Sigmoid colon (tissue), 6 donors: ENCODE measurements at regions not wholly inside any gene's neighbourhood (a gene's known extent, or its start where the extent isn't known, plus 50 kb on each side); places are given as distances from the start of the nearest gene placed in this dataset.

Source experiments
- DNase-seq: peaks from one replicate; pipeline ENCODE4 v3.0.0-alpha.2; 2019
- H3K27ac ChIP-seq, 4 donors: fragments of 200-600 bp; sonication (generic); one replicate each; pipeline ENCODE4 v1.5.1; 2016 to 2019; ENCODE audit warnings: mild to moderate bottlenecking in 1 of 4
- H3K27me3 ChIP-seq, 3 donors: fragments of 200-600 bp; sonication (generic); one replicate each; pipeline ENCODE4 v1.5.1; 2019; ENCODE audit warnings: mild to moderate bottlenecking in 1 of 3
- H3K36me3 ChIP-seq, 4 donors: fragments of 200-600 bp; sonication (generic); one replicate each; pipeline ENCODE4 v1.5.1; 2016 to 2019
- H3K4me1 ChIP-seq, 4 donors: fragments of 200-600 bp; sonication (generic); one replicate each; pipeline ENCODE4 v1.5.1; 2017 to 2019
- H3K4me3 ChIP-seq, 4 donors: fragments of 200-600 bp; sonication (generic); one replicate each; pipeline ENCODE4 v1.5.1; 2017 to 2019; ENCODE audit warnings: mild to moderate bottlenecking in 2 of 4, moderate library complexity in 1 of 4
- H3K9me3 ChIP-seq, 4 donors: fragments of 200-600 bp in 3 of 4; sonication (generic) in 3 of 4; one replicate each; pipeline versions ENCODE4 v1.5.1 to v1.6.1; 2013 to 2019
- EP300 ChIP-seq, 4 donors: sonication (generic); formaldehyde crosslinking; IDR thresholded peaks; one replicate each; pipeline ENCODE4 v1.6.1; 2017; ENCODE audit warnings: antibody characterized with exemption in 4 of 4
- POLR2A ChIP-seq, 2 donors: fragments of 450-650 bp; IDR thresholded peaks; one replicate each; pipeline ENCODE4 v1.6.1; 2016; ENCODE audit warnings: antibody characterized with exemption in 2 of 2, mild to moderate bottlenecking in 2 of 2, moderate library complexity in 2 of 2
- POLR2AphosphoS5 ChIP-seq, 4 donors: sonication (generic); formaldehyde crosslinking; IDR thresholded peaks; one replicate each; pipeline ENCODE4 v1.6.1; 2017; ENCODE audit warnings: antibody characterized with exemption in 4 of 4
- WGBS, 2 donors: extraction: QIAGEN DNeasy Blood & Tissue Kit; methylation state at CpG; one replicate each; pipeline ENCODE4 v1.1.7; 2013; 5-methylcytosine and 5-hydroxymethylcytosine counted together
- intact Hi-C: fragments of 100-400 bp; cut with DNase I; formaldehyde crosslinking; loops from one replicate; pipeline ENCODE4 v1.15.1; 2023
- TF ChIP-seq, protein P1 (sequence below), 4 experiments: fragments of 450-650 bp in 3 of 4; fragments of 200-600 bp in 1 of 4; IDR thresholded peaks; one replicate each; pipeline ENCODE4 v1.5.1; 2016 to 2019; ENCODE audit warnings: antibody characterized with exemption in 4 of 4, mild to moderate bottlenecking in 3 of 4, moderate library complexity in 2 of 4
- donor health status: healthy with polysubstance abuse.
- donor health status: healthy.

- 80 to 86% methylated on average over 5 of the region's 5 CpGs for WGBS, 2 donors
- intact Hi-C loops = no loop called here
These were observed 155.2 kb upstream of the UBE2E1 start for GRCh38 chr3:23650371-23651140.

GRCh38 chr3:23653647-23654525 lies 151.9 kb upstream of the UBE2E1 start:
- no peak overlapping the region for H3K27ac ChIP-seq
- intact Hi-C loops = no loop called here

More at GRCh38 chr3:23650371-23651140, 155.2 kb upstream of the UBE2E1 start:
- Histone ChIP-seq H3K4me1 (peaks cover 0 to 4% (median 0%) of the 10 kb centered on the region in 4 donors), H3K9me3 (no peaks in the 10 kb centered on the region), H3K27me3 (no peaks in the 10 kb centered on the region), H3K36me3 (no peaks in the 10 kb centered on the region), H3K27ac (no peak overlapping the region), H3K4me3 (no peak overlapping the region)
- no peak for DNase-seq
- no peak for TF ChIP-seq POLR2A (IDR thresholded peaks at IDR 0.05)
- no peak for TF ChIP-seq EP300 (IDR thresholded peaks at IDR 0.05)
- TF ChIP-seq POLR2AphosphoS5 (IDR thresholded peaks at IDR 0.05) = no peak
- TF ChIP-seq, protein P1, sequence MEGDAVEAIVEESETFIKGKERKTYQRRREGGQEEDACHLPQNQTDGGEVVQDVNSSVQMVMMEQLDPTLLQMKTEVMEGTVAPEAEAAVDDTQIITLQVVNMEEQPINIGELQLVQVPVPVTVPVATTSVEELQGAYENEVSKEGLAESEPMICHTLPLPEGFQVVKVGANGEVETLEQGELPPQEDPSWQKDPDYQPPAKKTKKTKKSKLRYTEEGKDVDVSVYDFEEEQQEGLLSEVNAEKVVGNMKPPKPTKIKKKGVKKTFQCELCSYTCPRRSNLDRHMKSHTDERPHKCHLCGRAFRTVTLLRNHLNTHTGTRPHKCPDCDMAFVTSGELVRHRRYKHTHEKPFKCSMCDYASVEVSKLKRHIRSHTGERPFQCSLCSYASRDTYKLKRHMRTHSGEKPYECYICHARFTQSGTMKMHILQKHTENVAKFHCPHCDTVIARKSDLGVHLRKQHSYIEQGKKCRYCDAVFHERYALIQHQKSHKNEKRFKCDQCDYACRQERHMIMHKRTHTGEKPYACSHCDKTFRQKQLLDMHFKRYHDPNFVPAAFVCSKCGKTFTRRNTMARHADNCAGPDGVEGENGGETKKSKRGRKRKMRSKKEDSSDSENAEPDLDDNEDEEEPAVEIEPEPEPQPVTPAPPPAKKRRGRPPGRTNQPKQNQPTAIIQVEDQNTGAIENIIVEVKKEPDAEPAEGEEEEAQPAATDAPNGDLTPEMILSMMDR (IDR thresholded peaks at IDR 0.05) = no peak

GRCh38 chr3:23654571-23654970 lies 151.2 kb upstream of the UBE2E1 start:
- intact Hi-C loops = no loop called here
- WGBS, 2 donors = 60 to 70% methylated on average over 3 of the region's 3 CpGs
- Histone ChIP-seq H3K27ac (no peak overlapping the region), H3K4me3 (no peak overlapping the region), H3K4me1 (peaks cover 0 to 4% (median 0%) of the 10 kb centered on the region in 4 donors), H3K27me3 (no peaks in the 10 kb centered on the region), H3K36me3 (no peaks in the 10 kb centered on the region), H3K9me3 (no peaks in the 10 kb centered on the region)
- no peak for DNase-seq
- TF ChIP-seq POLR2A (IDR thresholded peaks at IDR 0.05) = no peak
- TF ChIP-seq, protein P1 (IDR thresholded peaks at IDR 0.05) = no peak
- no peak for TF ChIP-seq EP300 (IDR thresholded peaks at IDR 0.05)
- no peak for TF ChIP-seq POLR2AphosphoS5 (IDR thresholded peaks at IDR 0.05)

More at GRCh38 chr3:23653647-23654525, 151.9 kb upstream of the UBE2E1 start:
- Histone ChIP-seq H3K4me1 (peaks cover 0 to 4% (median 0%) of the 10 kb centered on the region in 4 donors), H3K9me3 (no peaks in the 10 kb centered on the region), H3K36me3 (no peaks in the 10 kb centered on the region), H3K27me3 (no peaks in the 10 kb centered on the region), H3K4me3 (no peak overlapping the region)
- no peak for TF ChIP-seq EP300 (IDR thresholded peaks at IDR 0.05)
- TF ChIP-seq, protein P1 (IDR thresholded peaks at IDR 0.05) = no peak
- no peak for TF ChIP-seq POLR2AphosphoS5 (IDR thresholded peaks at IDR 0.05)
- no peak for TF ChIP-seq POLR2A (IDR thresholded peaks at IDR 0.05)
- DNase-seq = no peak
- WGBS, 2 donors = 54 to 66% methylated on average over 9 of the region's 9 CpGs

GRCh38 chr3:23655749-23656148 lies 150.0 kb upstream of the UBE2E1 start:
- 95 to 96% methylated on average over 3 of the region's 3 CpGs for WGBS, 2 donors
- DNase-seq = no peak
- Histone ChIP-seq H3K36me3 (no peaks in the 10 kb centered on the region), H3K4me1 (peaks cover 0 to under 1% (median 0%) of the 10 kb centered on the region in 4 donors), H3K27ac (no peak overlapping the region), H3K27me3 (no peaks in the 10 kb centered on the region), H3K9me3 (no peaks in the 10 kb centered on the region), H3K4me3 (no peak overlapping the region)
- TF ChIP-seq EP300 (IDR thresholded peaks at IDR 0.05) (no peak), POLR2AphosphoS5 (IDR thresholded peaks at IDR 0.05) (no peak), POLR2A (IDR thresholded peaks at IDR 0.05) (no peak)
- TF ChIP-seq, protein P1 (IDR thresholded peaks at IDR 0.05) = no peak
- intact Hi-C loops = no loop called here
